ENCODE measurements at regions not wholly inside any gene's neighbourhood (a gene's known extent, or its start where the extent isn't known, plus 50 kb on each side); places are given as distances from the start of the nearest gene placed in this dataset.

DNA sequence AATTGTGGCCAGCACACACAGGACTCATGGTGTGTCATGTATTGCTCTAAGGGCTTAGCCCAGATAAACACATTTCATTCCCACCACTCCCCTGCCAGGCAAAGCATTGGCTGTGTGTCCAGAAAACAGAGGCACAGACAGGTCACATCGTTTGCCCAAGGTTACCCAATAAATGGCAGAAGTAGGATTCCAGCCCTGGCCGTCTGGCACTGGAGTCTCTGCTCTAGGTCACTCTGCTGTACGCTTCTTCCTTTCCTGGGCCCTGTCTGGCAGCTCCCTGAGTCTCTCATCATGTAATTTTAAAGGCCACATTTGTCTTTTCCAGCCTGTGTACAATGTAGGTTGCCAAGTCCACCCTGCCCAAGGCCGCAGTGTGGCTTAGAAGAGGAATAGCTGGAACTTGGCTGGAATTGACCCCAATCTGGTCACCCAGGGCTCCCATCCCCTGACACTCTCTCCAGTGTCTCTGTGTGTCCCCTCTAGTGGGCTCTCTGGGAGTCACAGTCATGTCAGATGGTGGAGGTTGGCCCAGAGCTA is 264.5 kb upstream of the TSHZ3 start:
- Histone ChIP-seq H3K9ac (ENCODE audit: low read depth, low read length) (no peak overlapping the region), H3K4me1 (ENCODE audit: insufficient read depth, low read length) (no peaks in the 10 kb centered on the region), H3K9me3 (ENCODE audit: control insufficient read depth, insufficient read depth, low read length) (no peaks in the 10 kb centered on the region), H3K36me3 (ENCODE audit: insufficient read depth, low read length) (no peaks in the 10 kb centered on the region)

DNA sequence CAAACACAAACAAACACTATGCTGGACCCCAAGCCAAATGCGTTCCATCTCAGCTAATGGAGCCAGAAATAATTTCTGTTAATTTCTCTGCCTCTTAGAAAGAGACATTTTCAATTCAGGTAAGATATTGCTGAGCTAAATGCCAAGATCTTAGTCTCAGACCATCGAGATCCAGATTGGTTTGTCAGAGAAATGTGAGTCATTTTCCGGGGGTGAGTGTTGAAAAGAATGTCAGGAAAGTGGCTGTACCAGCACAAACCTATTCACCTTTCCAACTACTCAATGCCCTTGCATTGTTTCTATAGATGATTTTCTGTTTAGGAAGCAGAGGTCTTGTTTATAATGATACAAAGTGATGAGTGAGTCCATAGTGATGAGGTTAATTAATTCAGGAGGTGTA is 266.8 kb upstream of the TSHZ3 start:
- Histone ChIP-seq H3K36me3 (ENCODE audit: insufficient read depth, low read length) (no peaks in the 10 kb centered on the region), H3K9ac (ENCODE audit: low read depth, low read length) (no peak overlapping the region), H3K9me3 (ENCODE audit: control insufficient read depth, insufficient read depth, low read length) (no peaks in the 10 kb centered on the region), H3K4me1 (ENCODE audit: insufficient read depth, low read length) (no peaks in the 10 kb centered on the region)

DNA sequence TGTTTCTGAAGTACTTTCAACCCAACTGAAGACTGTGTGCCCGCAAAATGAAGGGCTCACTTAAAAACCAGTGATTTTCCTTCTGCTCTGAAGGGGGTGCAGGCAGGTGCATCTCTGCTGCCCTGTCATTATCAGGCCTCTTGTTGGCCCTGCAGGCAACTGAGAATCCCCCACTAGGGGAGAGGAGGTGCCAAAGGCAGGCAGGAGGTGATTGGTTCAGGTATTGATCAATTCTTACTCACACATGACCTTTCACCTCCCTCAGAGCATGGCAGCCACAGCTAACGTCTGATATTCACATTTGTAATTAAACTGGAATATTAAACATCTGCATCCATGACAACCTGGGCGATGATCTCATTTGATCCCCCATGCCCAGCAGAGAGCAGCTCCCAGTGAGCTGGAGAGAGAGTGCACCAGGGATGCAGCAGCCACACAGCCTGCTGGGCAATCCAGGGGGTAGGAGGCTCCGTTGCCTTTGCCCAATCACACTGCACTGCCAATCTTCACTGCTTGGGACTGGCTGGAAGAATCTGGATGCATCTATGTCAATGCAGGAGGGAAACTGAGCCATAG is 267.9 kb upstream of the TSHZ3 start:
- Histone ChIP-seq H3K9me3 (ENCODE audit: control insufficient read depth, insufficient read depth, low read length) (no peaks in the 10 kb centered on the region), H3K36me3 (ENCODE audit: insufficient read depth, low read length) (no peaks in the 10 kb centered on the region), H3K4me1 (ENCODE audit: insufficient read depth, low read length) (no peaks in the 10 kb centered on the region)

DNA sequence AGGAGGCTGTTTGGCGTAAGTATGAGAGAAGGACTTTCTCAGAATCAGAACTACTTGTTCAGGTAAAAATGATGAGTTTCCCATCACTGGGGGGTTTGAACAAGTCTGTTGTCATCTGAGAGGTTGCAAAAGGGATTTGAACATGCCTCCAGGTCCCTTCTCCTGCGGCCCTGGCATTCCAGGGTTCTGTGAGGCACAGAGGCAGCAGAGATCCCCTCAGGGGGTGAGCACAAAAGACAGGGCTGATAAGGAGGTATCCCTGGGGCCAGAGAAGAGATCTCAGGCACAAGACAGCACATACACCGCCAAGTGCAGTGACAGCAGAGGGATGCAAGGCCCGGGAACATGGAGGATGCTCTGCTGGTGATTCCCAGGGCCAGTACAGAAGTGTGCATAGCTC is 275.8 kb upstream of the TSHZ3 start:
- no peaks in the 10 kb centered on the region for H3K36me3 ChIP-seq (ENCODE audit: insufficient read depth, low read length)
- no peak overlapping the region for H3K9ac ChIP-seq (ENCODE audit: low read depth, low read length)
- H3K4me1 ChIP-seq (ENCODE audit: insufficient read depth, low read length) = no peaks in the 10 kb centered on the region
- H3K9me3 ChIP-seq (ENCODE audit: control insufficient read depth, insufficient read depth, low read length) = no peaks in the 10 kb centered on the region; the same call in 1 of the 2 replicates

More for the DNA sequence above, 267.9 kb upstream of the TSHZ3 start:
- H3K9ac ChIP-seq (ENCODE audit: low read depth, low read length) = no peak overlapping the region

DNA sequence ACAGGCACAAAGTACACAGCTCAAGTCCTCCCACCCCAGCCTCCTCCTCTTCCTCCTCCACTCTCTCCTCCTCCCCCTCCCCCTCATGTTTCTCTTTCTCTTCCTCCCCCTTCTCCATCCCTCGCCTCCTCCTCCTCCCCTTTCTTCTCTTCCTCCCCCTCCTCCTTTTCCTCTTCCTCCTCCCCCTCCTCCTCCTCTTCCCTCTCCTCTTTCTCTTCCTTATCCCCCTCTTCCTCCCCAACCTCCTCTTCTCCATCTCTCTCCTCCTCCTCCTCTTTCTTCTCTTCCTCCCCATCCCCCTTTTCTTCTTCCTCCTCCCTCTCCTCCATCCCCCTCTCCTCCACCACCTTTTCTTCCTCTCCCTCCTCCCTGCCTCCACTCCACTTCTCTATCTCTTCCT is 276.3 kb upstream of the TSHZ3 start:
- Histone ChIP-seq H3K36me3 (ENCODE audit: insufficient read depth, low read length) (no peaks in the 10 kb centered on the region), H3K9ac (ENCODE audit: low read depth, low read length) (no peak overlapping the region), H3K9me3 (ENCODE audit: control insufficient read depth, insufficient read depth, low read length) (no peaks in the 10 kb centered on the region; the same call in 1 of the 2 replicates), H3K4me1 (ENCODE audit: insufficient read depth, low read length) (no peaks in the 10 kb centered on the region)

DNA sequence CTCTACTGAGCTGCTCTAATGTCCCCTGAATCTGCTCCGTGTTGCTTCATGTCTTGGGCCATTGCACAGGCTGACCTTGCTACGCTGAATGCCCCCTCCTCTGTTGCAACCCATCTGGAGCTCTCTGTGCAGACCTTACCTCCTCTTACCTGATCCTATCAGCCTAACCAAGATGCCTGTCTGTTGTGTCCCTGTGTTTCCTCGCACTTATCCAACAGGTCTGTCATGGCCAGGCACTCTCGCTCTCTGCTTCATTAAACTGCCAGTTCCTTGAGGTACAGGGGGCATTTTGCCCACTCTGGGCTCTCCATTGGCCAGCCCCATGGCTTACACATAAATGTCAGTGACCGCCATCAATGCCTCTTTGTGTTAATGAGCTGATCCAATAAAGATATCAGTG is 277.7 kb upstream of the TSHZ3 start:
- Histone ChIP-seq H3K4me1 (ENCODE audit: insufficient read depth, low read length) (no peaks in the 10 kb centered on the region), H3K36me3 (ENCODE audit: insufficient read depth, low read length) (no peaks in the 10 kb centered on the region), H3K9ac (ENCODE audit: low read depth, low read length) (no peak overlapping the region), H3K9me3 (ENCODE audit: control insufficient read depth, insufficient read depth, low read length) (no peaks in the 10 kb centered on the region; the same call in 1 of the 2 replicates)

DNA sequence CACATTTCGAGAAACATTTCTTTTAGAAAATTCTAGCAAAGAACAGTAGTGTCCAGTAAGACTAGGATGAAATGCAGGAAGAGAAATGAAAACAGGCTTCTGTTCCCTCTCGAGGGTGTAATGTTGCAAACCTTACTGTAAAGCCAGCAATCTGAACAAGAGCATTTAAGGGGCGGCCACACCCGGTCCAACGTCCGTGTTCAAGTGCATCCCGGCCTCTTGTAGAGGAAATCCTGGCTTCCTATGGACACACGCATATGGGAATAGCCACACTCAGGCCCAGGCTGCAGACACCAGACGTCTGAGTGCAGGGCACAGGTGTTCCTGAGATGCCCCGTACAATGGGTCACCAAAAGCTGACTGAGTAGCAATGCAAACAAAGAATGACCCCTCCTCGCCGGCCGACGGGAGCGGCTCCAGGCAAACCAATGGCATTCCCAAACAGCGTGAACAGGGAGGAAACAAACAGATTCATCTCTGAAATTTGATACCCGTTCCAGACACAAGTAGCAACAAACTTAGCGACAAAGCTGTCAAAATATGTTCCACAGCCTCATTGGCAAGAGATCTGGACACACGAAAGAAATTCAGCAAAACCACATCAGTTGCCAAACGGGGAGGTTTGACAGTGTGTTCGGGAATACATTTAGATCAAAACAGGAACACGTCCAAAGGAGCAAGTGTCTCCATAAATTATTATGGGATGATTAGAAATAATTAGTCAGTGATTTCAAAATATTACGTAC is 278.6 kb upstream of the TSHZ3 start:
- Histone ChIP-seq H3K36me3 (ENCODE audit: insufficient read depth, low read length) (no peaks in the 10 kb centered on the region), H3K9ac (ENCODE audit: low read depth, low read length) (no peak overlapping the region), H3K4me1 (ENCODE audit: insufficient read depth, low read length) (no peaks in the 10 kb centered on the region), H3K9me3 (ENCODE audit: control insufficient read depth, insufficient read depth, low read length) (no peaks in the 10 kb centered on the region)

DNA sequence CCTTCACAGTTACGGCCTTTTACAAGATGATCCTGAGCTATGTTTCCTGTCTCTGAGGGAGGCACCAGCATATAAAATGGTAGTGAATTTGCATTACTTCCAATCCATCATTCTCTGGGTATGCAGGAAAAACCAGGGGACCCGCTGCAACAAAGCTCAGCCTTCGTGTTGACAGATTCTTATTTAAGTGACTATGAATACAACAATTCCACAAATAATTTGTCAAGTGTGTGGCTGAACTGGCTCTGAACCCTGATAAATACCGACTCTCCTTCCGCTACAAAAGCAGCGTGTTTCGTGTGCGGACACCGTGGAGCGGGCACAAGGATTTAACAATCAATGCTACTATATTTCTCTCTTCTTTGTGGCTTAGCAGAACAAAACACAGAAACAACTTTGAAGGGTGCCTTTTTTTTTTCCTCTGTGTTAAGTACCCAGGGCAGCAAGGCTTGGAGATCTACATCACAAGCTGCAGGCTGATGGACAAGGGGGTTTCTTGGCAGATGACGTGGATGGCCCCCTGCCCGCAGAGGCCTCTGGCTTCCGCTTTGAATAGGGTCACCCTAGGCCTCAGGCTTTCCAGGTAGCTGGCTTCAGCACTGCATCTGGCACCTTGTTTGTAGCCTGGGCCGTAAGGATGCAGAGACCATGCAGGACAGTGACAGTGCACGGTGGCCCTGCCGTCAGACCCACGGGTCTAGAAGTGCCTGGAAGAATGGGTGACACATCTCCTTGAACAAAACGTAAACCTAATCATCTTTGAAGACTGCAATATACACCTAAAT is 280.5 kb upstream of the TSHZ3 start:
- H3K36me3 ChIP-seq (ENCODE audit: insufficient read depth, low read length) = no peaks in the 10 kb centered on the region
- H3K9ac ChIP-seq (ENCODE audit: low read depth, low read length) = no peak overlapping the region
- H3K9me3 ChIP-seq (ENCODE audit: control insufficient read depth, insufficient read depth, low read length) = no peaks in the 10 kb centered on the region
- H3K4me1 ChIP-seq (ENCODE audit: insufficient read depth, low read length) = no peaks in the 10 kb centered on the region

DNA sequence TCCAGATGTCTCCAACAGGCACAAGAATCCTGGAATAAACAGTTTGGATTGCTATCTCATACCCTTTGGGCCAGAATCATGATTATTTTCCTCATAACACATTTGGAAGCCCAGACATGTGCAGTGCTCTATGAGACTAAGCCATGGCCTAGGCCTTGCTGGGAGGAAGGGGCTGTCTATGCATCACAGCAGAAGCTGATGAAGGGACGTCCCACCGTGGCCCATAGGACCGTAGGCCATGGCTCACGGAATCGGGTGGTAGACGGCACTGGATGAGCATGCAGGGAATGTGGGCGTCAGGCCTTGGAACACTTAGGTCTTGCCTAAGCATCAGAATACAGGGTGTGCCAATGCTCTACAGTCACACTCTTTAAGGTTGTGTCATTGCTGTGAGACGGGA is 283.8 kb upstream of the TSHZ3 start:
- no peaks in the 10 kb centered on the region for H3K36me3 ChIP-seq (ENCODE audit: insufficient read depth, low read length)
- no peaks in the 10 kb centered on the region for H3K4me1 ChIP-seq (ENCODE audit: insufficient read depth, low read length)
- H3K9ac ChIP-seq (ENCODE audit: low read depth, low read length) = no peak overlapping the region
- no peaks in the 10 kb centered on the region for H3K9me3 ChIP-seq (ENCODE audit: control insufficient read depth, insufficient read depth, low read length)

DNA sequence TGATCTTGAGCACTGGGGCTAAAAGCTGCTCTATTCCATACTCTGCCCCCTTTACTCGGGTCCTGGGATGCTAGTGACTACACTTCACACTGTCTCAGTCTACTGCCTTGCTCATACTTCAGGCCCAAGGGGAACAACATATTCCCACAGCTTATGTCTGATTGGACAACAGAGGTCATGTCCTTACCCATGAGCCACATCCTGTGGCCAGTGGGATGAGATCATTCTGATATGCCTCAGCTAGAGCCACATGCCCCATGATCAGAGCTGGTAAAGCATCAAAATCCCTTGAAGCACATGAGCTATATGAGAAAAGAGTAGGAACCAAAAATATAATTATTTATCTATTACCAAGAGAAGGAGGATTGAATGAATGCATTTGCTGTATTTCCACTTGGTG is 290.1 kb upstream of the TSHZ3 start:
- Histone ChIP-seq H3K4me1 (ENCODE audit: insufficient read depth, low read length) (no peaks in the 10 kb centered on the region), H3K9me3 (ENCODE audit: control insufficient read depth, insufficient read depth, low read length) (no peaks in the 10 kb centered on the region), H3K9ac (ENCODE audit: low read depth, low read length) (no peak overlapping the region), H3K36me3 (ENCODE audit: insufficient read depth, low read length) (no peaks in the 10 kb centered on the region)

DNA sequence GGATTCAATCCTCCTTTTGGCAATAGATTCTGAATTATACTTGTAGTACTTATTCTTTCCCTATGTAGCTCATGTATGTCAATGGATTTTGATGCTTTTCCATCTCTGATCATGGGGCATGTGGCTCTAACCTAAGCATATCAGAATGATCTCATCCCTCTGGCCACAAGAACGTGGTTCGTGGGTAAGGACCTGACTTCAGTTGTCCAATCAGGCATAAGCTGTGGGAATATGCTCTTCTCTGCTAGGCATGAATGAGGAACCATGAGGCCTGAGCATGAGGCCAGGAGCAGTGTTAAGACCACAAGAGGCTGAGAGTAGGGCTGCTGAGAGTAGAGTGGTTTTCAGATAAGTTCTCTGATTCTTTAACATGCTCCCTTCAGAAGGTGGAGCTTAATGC is 292.4 kb upstream of the TSHZ3 start:
- H3K9ac ChIP-seq (ENCODE audit: low read depth, low read length) = no peak overlapping the region
- no peaks in the 10 kb centered on the region for H3K4me1 ChIP-seq (ENCODE audit: insufficient read depth, low read length)
- H3K36me3 ChIP-seq (ENCODE audit: insufficient read depth, low read length) = no peaks in the 10 kb centered on the region
- H3K9me3 ChIP-seq (ENCODE audit: control insufficient read depth, insufficient read depth, low read length) = no peaks in the 10 kb centered on the region

DNA sequence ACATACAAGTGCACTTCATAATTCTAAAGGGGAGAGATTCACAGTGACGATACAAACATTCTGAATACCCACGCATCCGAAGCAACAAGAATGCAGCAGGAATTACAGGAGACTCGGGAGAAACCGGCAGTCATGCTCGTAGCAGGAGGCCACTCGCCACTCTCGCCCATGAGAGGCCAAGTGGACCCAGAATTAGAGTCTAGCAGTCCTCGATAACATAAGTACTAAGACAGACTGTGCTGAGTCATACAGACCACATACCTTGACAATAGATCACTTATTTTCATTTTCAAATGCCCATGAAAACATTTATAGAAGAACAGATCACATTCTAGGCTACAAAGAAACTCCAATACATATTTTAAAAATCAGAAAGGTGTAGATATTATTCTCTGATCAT is 299.1 kb upstream of the TSHZ3 start:
- no peaks in the 10 kb centered on the region for H3K36me3 ChIP-seq (ENCODE audit: insufficient read depth, low read length)
- no peaks in the 10 kb centered on the region for H3K4me1 ChIP-seq (ENCODE audit: insufficient read depth, low read length)
- no peak overlapping the region for H3K9ac ChIP-seq (ENCODE audit: low read depth, low read length)
- no peaks in the 10 kb centered on the region for H3K9me3 ChIP-seq (ENCODE audit: control insufficient read depth, insufficient read depth, low read length)

DNA sequence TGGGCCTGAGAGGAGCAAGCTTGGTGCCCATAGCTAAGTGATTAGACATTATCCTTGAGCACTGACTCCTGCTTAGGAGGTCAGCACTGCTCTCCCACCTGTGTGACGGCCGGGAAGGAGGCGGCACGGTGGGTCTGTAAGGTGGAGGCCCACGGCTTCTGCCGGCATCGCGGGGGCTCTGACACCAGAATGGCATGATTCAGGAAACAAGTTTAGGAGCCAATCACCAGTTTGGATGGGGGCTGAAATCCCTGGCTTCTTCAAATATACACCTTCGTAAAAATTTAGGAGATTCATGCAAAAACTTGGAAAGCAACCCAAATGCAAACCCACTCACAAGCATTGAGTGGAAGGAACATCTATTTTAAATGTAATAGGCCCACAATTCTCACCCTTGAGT is 307.3 kb upstream of the TSHZ3 start:
- no peaks in the 10 kb centered on the region for H3K9me3 ChIP-seq (ENCODE audit: control insufficient read depth, insufficient read depth, low read length)
- H3K9ac ChIP-seq (ENCODE audit: low read depth, low read length) = no peak overlapping the region
- no peaks in the 10 kb centered on the region for H3K4me1 ChIP-seq (ENCODE audit: insufficient read depth, low read length)
- H3K36me3 ChIP-seq (ENCODE audit: insufficient read depth, low read length) = no peaks in the 10 kb centered on the region

DNA sequence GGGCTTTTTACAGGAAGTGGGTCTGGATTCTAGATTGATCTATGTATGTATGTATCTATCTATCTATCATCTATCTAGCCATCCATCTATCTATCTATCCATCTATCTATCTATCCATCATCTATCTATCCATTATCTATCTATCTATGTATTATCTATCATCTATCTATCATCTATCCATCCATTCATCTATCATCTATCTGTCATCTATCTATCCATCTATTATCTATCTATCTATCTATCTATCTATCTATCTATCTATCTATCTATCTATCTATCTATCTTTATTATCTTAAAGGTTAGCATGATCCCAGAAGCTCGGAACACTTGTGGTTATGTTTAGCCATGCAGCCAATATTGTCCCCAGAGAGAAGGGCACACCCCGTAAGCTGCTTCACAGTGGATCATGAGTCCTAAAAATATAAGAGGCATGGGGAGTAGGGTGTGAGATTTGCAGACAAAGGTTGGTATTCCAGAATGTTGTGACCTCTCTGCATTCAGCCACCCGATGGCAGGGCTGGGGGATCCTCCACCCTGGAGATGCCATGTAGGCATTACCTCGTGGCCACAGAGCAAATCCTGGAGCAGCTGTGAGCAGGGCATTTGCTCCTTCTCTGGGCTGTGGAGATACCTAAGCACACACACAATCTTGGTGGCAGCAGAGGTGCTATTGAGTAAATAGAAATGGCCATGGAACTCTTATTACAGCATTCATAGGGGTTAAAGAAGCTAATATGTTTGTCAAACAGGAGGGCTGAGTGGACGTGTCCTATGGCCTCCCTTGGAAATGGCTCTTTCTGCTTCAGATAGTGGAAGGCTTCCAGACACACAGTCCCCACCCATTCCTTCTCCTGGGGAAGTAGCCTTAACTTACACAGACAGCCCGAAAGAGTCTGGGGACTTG is 310.0 kb upstream of the TSHZ3 start:
- Histone ChIP-seq H3K4me1 (ENCODE audit: insufficient read depth, low read length) (no peaks in the 10 kb centered on the region), H3K36me3 (ENCODE audit: insufficient read depth, low read length) (no peaks in the 10 kb centered on the region), H3K9me3 (ENCODE audit: control insufficient read depth, insufficient read depth, low read length) (no peaks in the 10 kb centered on the region), H3K9ac (ENCODE audit: low read depth, low read length) (no peak overlapping the region)

Measured in ES-I3 (cell line).